IMR-90 (cell line): ENCODE measurements at regions not wholly inside any gene's neighbourhood (a gene's known extent, or its start where the extent isn't known, plus 50 kb on each side); places are given as distances from the start of the nearest gene placed in this dataset.

Source experiments
- ATAC-seq: fragments of 200-7000 bp; cut with Tn5 transposase; 2 replicates; pipeline ENCODE4 v1.9.1; 2020; ENCODE audit warnings: low read depth, mild to moderate bottlenecking, moderate library complexity
- BruUV-seq: library from RNA; stranded (reverse); fragments of 400-500 nt; replicated peaks from 2 replicates; lab custom pipeline; 2021; lab: Mats Ljungman, UMichigan
- CTCF ChIA-PET: fragments of 300-600 bp; formaldehyde crosslinking; extraction: SDS; loops from one replicate; lab custom pipeline; 2021; ENCODE audit warnings: antibody characterized with exemption; lab: Yijun Ruan, JAX
- POLR2A ChIA-PET: fragments of 300-600 bp; sonication (Branson Sonifier 250); formaldehyde crosslinking; loops from one replicate; lab custom pipeline; 2022; ENCODE audit warnings: antibody characterized with exemption; ENCODE audit not compliant: unreplicated experiment; lab: Charles Lee
- DNase-seq: peaks from one replicate; pipeline ENCODE4 v3.0.0; 2013
- H2AFZ ChIP-seq: replicated peaks from 2 replicates; pipeline ENCODE3; 2013; ENCODE audit warnings: low read length, mild to moderate bottlenecking; ENCODE audit not compliant: poor library complexity
- H2AK5ac ChIP-seq: 2 replicates; pipeline ENCODE4 v1.6.1; 2013; ENCODE audit warnings: low read depth, low read length, inconsistent platforms
- H2AK9ac ChIP-seq: replicated peaks from 2 replicates; pipeline ENCODE3; 2013; ENCODE audit warnings: mild to moderate bottlenecking, low read depth, low read length, moderate library complexity; ENCODE audit not compliant: poor library complexity
- H2BK120ac ChIP-seq: 2 replicates; pipeline ENCODE4 v1.6.1; 2013; ENCODE audit warnings: low read depth, low read length, inconsistent platforms
- H2BK15ac ChIP-seq: 3 replicates; pipeline ENCODE4 v1.6.1; 2013; ENCODE audit warnings: low read depth, low read length, inconsistent platforms
- H2BK20ac ChIP-seq: 2 replicates; pipeline ENCODE4 v1.6.1; 2013; ENCODE audit warnings: low read depth, mild to moderate bottlenecking, inconsistent platforms, low read length, moderate library complexity
- H2BK5ac ChIP-seq: 2 replicates; pipeline ENCODE4 v1.6.1; 2013; ENCODE audit warnings: mild to moderate bottlenecking, low read depth, low read length, inconsistent platforms; ENCODE audit not compliant: poor library complexity, severe bottlenecking
- H3K14ac ChIP-seq: replicated peaks from 2 replicates; pipeline ENCODE4 v1.6.1; 2013; ENCODE audit warnings: low read depth, low read length, inconsistent platforms
- H3K18ac ChIP-seq: 2 replicates; pipeline ENCODE4 v1.6.1; 2013; ENCODE audit warnings: low read depth, low read length, control low read depth
- H3K23ac ChIP-seq: 2 replicates; pipeline ENCODE4 v1.6.1; 2013; ENCODE audit warnings: low read depth, low read length, inconsistent platforms
- H3K27ac ChIP-seq: 2 replicates; pipeline ENCODE4 v1.5.1; 2013; ENCODE audit warnings: mild to moderate bottlenecking, control low read depth, low read length; ENCODE audit not compliant: insufficient read depth
- H3K27me3 ChIP-seq: 2 replicates; pipeline ENCODE4 v1.6.1; 2013; ENCODE audit warnings: low read length; ENCODE audit not compliant: control insufficient read depth, insufficient read depth
- H3K36me3 ChIP-seq: 2 replicates; pipeline ENCODE4 v1.6.1; 2013; ENCODE audit warnings: low read length, mixed read lengths; ENCODE audit not compliant: control insufficient read depth, insufficient read depth
- H3K4ac ChIP-seq: 2 replicates; pipeline ENCODE4 v1.6.1; 2013; ENCODE audit warnings: low read depth, low read length, inconsistent platforms
- H3K4me1 ChIP-seq: 2 replicates; pipeline ENCODE4 v1.6.1; 2013; ENCODE audit warnings: low read length, mixed read lengths; ENCODE audit not compliant: control insufficient read depth, insufficient read depth
- H3K4me2 ChIP-seq: 2 replicates; pipeline ENCODE4 v1.6.1; 2013; ENCODE audit warnings: low read depth, mild to moderate bottlenecking, control low read depth, low read length, moderate library complexity
- H3K4me3 ChIP-seq: 2 replicates; pipeline ENCODE4 v1.5.1; 2013; ENCODE audit warnings: low read depth, mild to moderate bottlenecking, control low read depth, low read length, moderate library complexity; ENCODE audit not compliant: insufficient read depth
- H3K56ac ChIP-seq: 2 replicates; pipeline ENCODE4 v1.6.1; 2013; ENCODE audit warnings: low read length, inconsistent platforms; ENCODE audit not compliant: insufficient read depth; ENCODE audit errors: extremely low read depth
- H3K79me1 ChIP-seq, 2 experiments: 2 replicates each; pipeline ENCODE4 v1.6.1; 2013; ENCODE audit warnings: low read length in 2 of 2, inconsistent platforms in 1 of 2, low read depth in 1 of 2
- H3K9ac ChIP-seq: 2 replicates; pipeline ENCODE4 v1.6.1; 2013; ENCODE audit warnings: low read depth, low read length, control low read depth
- H3K9me1 ChIP-seq: 2 replicates; pipeline ENCODE4 v1.6.1; 2013; ENCODE audit warnings: low read length, inconsistent platforms; ENCODE audit not compliant: insufficient read depth
- H3K9me3 ChIP-seq: 2 replicates; pipeline ENCODE4 v1.6.1; 2013; ENCODE audit warnings: low read length; ENCODE audit not compliant: control insufficient read depth, insufficient read depth
- H4K20me1 ChIP-seq: 2 replicates; pipeline ENCODE4 v1.6.1; 2013; ENCODE audit warnings: low read length, inconsistent platforms; ENCODE audit not compliant: insufficient read depth
- H4K5ac ChIP-seq: 2 replicates; pipeline ENCODE4 v1.6.1; 2013; ENCODE audit warnings: mild to moderate bottlenecking, low read depth, low read length, control low read depth
- H4K8ac ChIP-seq, 2 experiments: 2 replicates each; pipeline ENCODE4 v1.6.1; 2013; ENCODE audit warnings: low read depth in 2 of 2, low read length in 2 of 2, control low read depth in 1 of 2, inconsistent platforms in 1 of 2
- H4K91ac ChIP-seq: 2 replicates; pipeline ENCODE4 v1.6.1; 2013; ENCODE audit warnings: low read depth, low read length, inconsistent platforms; ENCODE audit not compliant: insufficient read depth
- BHLHE40 ChIP-seq: fragments of 150-350 bp; IDR thresholded peaks from 2 replicates; pipeline ENCODE4 v1.6.1; 2016; ENCODE audit warnings: mild to moderate bottlenecking, low read depth, low read length
- CEBPB ChIP-seq: IDR thresholded peaks from 2 replicates; pipeline ENCODE4 v1.6.1; 2012; ENCODE audit warnings: low read depth, low read length, improper control_type of control experiment
- CHD1 ChIP-seq: IDR thresholded peaks from 2 replicates; pipeline ENCODE4 v1.6.1; 2012; ENCODE audit warnings: low read depth, low read length, improper control_type of control experiment
- CTCF ChIP-seq: conservative IDR thresholded peaks from 2 replicates; pipeline ENCODE4 v1.5.1; 2012; ENCODE audit warnings: mild to moderate bottlenecking, low read depth, low read length, improper control_type of control experiment
- FOS ChIP-seq: fragments of 150-350 bp; IDR thresholded peaks from 2 replicates; pipeline ENCODE4 v1.6.1; 2016; ENCODE audit warnings: low read depth, low read length
- MXI1 ChIP-seq: IDR thresholded peaks from 2 replicates; pipeline ENCODE4 v1.6.1; 2012; ENCODE audit warnings: low read depth, mild to moderate bottlenecking, low read length, moderate library complexity, borderline replicate concordance
- RCOR1 ChIP-seq: IDR thresholded peaks from 2 replicates; pipeline ENCODE4 v1.6.1; 2012; ENCODE audit warnings: mild to moderate bottlenecking, low read length, improper control_type of control experiment; ENCODE audit not compliant: insufficient replicate concordance
- RFX5 ChIP-seq: IDR thresholded peaks from 2 replicates; pipeline ENCODE4 v1.8.0; 2012; ENCODE audit warnings: low read depth, mild to moderate bottlenecking, low read length, moderate library complexity
- SMC3 ChIP-seq: fragments of 150-350 bp; IDR thresholded peaks from 2 replicates; pipeline ENCODE4 v1.6.1; 2016; ENCODE audit warnings: low read depth, mild to moderate bottlenecking, antibody characterized with exemption, low read length, moderate library complexity
- USF2 ChIP-seq: fragments of 150-350 bp; IDR thresholded peaks from 2 replicates; pipeline ENCODE4 v1.6.1; 2017; ENCODE audit warnings: mild to moderate bottlenecking, antibody characterized with exemption, low read length, low read depth
- WGBS, 2 experiments: methylation state at CpG; one replicate each; pipeline versions ENCODE4 v1.1.5 to v1.1.7; 2013; ENCODE audit warnings: missing lambda C conversion rate in 2 of 2; ENCODE audit not compliant: insufficient read length in 1 of 2; ENCODE audit errors: extremely low coverage in 2 of 2; 5-methylcytosine and 5-hydroxymethylcytosine counted together
- dilution Hi-C: fragments of 300-500 bp; cut with HindIII; formaldehyde crosslinking; loops from one replicate; pipeline ENCODE4 v1.14.3; 2018; ENCODE audit warnings: low sequenced_read_pairs; ENCODE audit not compliant: unreplicated experiment
- in situ Hi-C: fragments of 300-500 bp; cut with MboI; formaldehyde crosslinking; loops from 3 replicates; pipeline ENCODE4 v1.14.3; 2019; ENCODE audit warnings: low sequenced_read_pairs, inconsistent platforms, mixed read lengths
- intact Hi-C: fragments of 100-400 bp; cut with micrococcal nuclease; formaldehyde crosslinking; loops from 2 replicates; pipeline ENCODE4 v1.10.0; 2022

- no peak for DNase-seq
- Histone ChIP-seq H3K79me1 (no peaks in the 10 kb centered on the region), H2AK5ac (no peak overlapping the region), H3K4me3 (no peak overlapping the region), H3K4ac (no peak overlapping the region), H3K9me1 (no peaks in the 10 kb centered on the region), H4K91ac (no peak overlapping the region), H3K4me2 (no peak overlapping the region), H3K4me1 (no peaks in the 10 kb centered on the region), H3K18ac (no peak overlapping the region), H3K27me3 (no peaks in the 10 kb centered on the region), H2AK9ac (no peak overlapping the region), H3K9ac (no peak overlapping the region), H3K36me3 (no peaks in the 10 kb centered on the region), H3K9me3 (no peaks in the 10 kb centered on the region), H3K23ac (no peak overlapping the region), H3K56ac (no peak overlapping the region), H4K20me1 (no peaks in the 10 kb centered on the region), H2BK15ac (no peak overlapping the region), H4K8ac (no peak overlapping the region), H2BK120ac (no peak overlapping the region), H3K27ac (no peak overlapping the region), H2BK5ac (no peak overlapping the region), H2AFZ (no peak overlapping the region), H2BK20ac (no peak overlapping the region), H3K14ac (no peak overlapping the region), H4K5ac (no peak overlapping the region)
- no TSS peak for BruUV-seq
- ATAC-seq = no peak
- TF ChIP-seq SMC3 (no peak), RFX5 (no peak), BHLHE40 (no peak), MXI1 (no peak), CHD1 (no peak), USF2 (no peak), CTCF (no peak), CEBPB (no peak), RCOR1 (no peak), FOS (no peak)
- in situ Hi-C loops = no loop called here
- WGBS, 2 experiments = no CpG with 5 or more reads among the region's 3 CpGs
- POLR2A ChIA-PET = no interaction called here
- intact Hi-C loops = no loop called here
- dilution Hi-C loops = no loop called here
- CTCF ChIA-PET = no interaction called here
Observed at GRCh38 chr5:68875351-68875750, 218.5 kb upstream of the SLC30A5 start.
